ENCODE measurements at regions not wholly inside any gene's neighbourhood (a gene's known extent, or its start where the extent isn't known, plus 50 kb on each side); places are given as distances from the start of the nearest gene placed in this dataset.

- TF ChIP-seq, protein P1, sequence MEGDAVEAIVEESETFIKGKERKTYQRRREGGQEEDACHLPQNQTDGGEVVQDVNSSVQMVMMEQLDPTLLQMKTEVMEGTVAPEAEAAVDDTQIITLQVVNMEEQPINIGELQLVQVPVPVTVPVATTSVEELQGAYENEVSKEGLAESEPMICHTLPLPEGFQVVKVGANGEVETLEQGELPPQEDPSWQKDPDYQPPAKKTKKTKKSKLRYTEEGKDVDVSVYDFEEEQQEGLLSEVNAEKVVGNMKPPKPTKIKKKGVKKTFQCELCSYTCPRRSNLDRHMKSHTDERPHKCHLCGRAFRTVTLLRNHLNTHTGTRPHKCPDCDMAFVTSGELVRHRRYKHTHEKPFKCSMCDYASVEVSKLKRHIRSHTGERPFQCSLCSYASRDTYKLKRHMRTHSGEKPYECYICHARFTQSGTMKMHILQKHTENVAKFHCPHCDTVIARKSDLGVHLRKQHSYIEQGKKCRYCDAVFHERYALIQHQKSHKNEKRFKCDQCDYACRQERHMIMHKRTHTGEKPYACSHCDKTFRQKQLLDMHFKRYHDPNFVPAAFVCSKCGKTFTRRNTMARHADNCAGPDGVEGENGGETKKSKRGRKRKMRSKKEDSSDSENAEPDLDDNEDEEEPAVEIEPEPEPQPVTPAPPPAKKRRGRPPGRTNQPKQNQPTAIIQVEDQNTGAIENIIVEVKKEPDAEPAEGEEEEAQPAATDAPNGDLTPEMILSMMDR (IDR thresholded peaks at IDR 0.05 in 2 of 3, conservative IDR thresholded peaks at IDR 0.05 in 1 of 3; ENCODE audit: control insufficient read depth in 2 of 3, extremely low read depth in 1 of 3, insufficient read depth in 1 of 3, low read depth in 3 of 3, low read length in 3 of 3), result no peak
- TF ChIP-seq CEBPB (IDR thresholded peaks at IDR 0.05; ENCODE audit: borderline replicate concordance in 1 of 2, low read depth in 2 of 2, low read length in 2 of 2) (no peak), TAF1 (IDR thresholded peaks at IDR 0.05; ENCODE audit: borderline replicate concordance, low read depth, low read length) (no peak)
Observed at GRCh38 chr13:44174769-44175425, 198.7 kb upstream of the SERP2 start.

All from GM12878 (cell line).